Panc1 (cell line): ENCODE measurements at regions not wholly inside any gene's neighbourhood (a gene's known extent, or its start where the extent isn't known, plus 50 kb on each side); places are given as distances from the start of the nearest gene placed in this dataset.

Experiments used
- ATAC-seq: fragments of 200-7000 bp; cut with Tn5 transposase; 2 replicates; pipeline ENCODE4 v1.9.1; 2020; ENCODE audit warnings: mild to moderate bottlenecking, moderate library complexity
- BruUV-seq: library from RNA; stranded (reverse); fragments of 400-500 nt; replicated peaks from 2 replicates; lab custom pipeline; 2021; lab: Mats Ljungman, UMichigan
- CTCF ChIA-PET: fragments of 300-600 bp; sonication (Branson Sonifier 250); formaldehyde crosslinking; loops from one replicate; lab custom pipeline; 2022; ENCODE audit warnings: antibody characterized with exemption; lab: Charles Lee
- POLR2A ChIA-PET: fragments of 300-600 bp; sonication (Branson Sonifier 250); formaldehyde crosslinking; loops from one replicate; lab custom pipeline; 2022; ENCODE audit warnings: antibody characterized with exemption; lab: Charles Lee
- DNase-seq: peaks from one replicate; pipeline ENCODE4 v3.0.0-alpha.2; 2010; ENCODE audit warnings: low read depth, low spot score
- H3K27ac ChIP-seq: 2 replicates; pipeline ENCODE4 v1.5.1; 2011; ENCODE audit warnings: mild to moderate bottlenecking, low read length, inconsistent platforms
- H3K27me3 ChIP-seq: fragments of 200-500 bp; sonication (Bioruptor generic); 2 replicates; pipeline ENCODE4 v1.6.0; 2014; ENCODE audit warnings: low read length, inconsistent platforms; ENCODE audit not compliant: control insufficient read depth, insufficient read depth
- H3K36me3 ChIP-seq: fragments of 200-500 bp; sonication (Bioruptor generic); 2 replicates; pipeline ENCODE4 v1.5.1; 2014; ENCODE audit warnings: inconsistent platforms, mild to moderate bottlenecking, low read length, moderate library complexity; ENCODE audit not compliant: control insufficient read depth, insufficient read depth
- H3K4me1 ChIP-seq: 2 replicates; pipeline ENCODE4 v1.5.1; 2011; ENCODE audit warnings: inconsistent platforms, mild to moderate bottlenecking, low read length, moderate library complexity; ENCODE audit not compliant: control insufficient read depth, insufficient read depth
- H3K4me3 ChIP-seq, 2 experiments: 2 replicates each; pipeline ENCODE4 v1.5.1; 2011 to 2012; ENCODE audit warnings: low read depth in 2 of 2, low read length in 2 of 2, mild to moderate bottlenecking in 2 of 2, inconsistent platforms in 1 of 2, moderate library complexity in 1 of 2
- H3K9me3 ChIP-seq: fragments of 200-500 bp; sonication (Bioruptor generic); 2 replicates; pipeline ENCODE4 v1.5.1; 2014; ENCODE audit warnings: low read depth, mild to moderate bottlenecking, inconsistent platforms, low read length, moderate library complexity; ENCODE audit not compliant: control insufficient read depth, insufficient read depth
- CTCF ChIP-seq: fragments of 450-650 bp; IDR thresholded peaks from 2 replicates; pipeline ENCODE4 v1.5.1; 2017; ENCODE audit warnings: mild to moderate bottlenecking
- POLR2AphosphoS5 ChIP-seq: IDR thresholded peaks from 2 replicates; pipeline ENCODE4 v1.6.1; 2012; ENCODE audit warnings: mild to moderate bottlenecking, low read depth, low read length, moderate library complexity
- REST ChIP-seq, 2 experiments: IDR thresholded peaks; 2 replicates each; pipeline ENCODE4 v1.6.1; 2011 to 2012; ENCODE audit warnings: low read depth in 2 of 2, control low read depth in 1 of 2, low read length in 1 of 2, mild to moderate bottlenecking in 1 of 2, moderate library complexity in 1 of 2; ENCODE audit not compliant: insufficient read depth in 1 of 2
- SIN3A ChIP-seq: IDR thresholded peaks from 2 replicates; pipeline ENCODE4 v1.6.1; 2012; ENCODE audit warnings: low read depth, mild to moderate bottlenecking, low read length, moderate library complexity, borderline replicate concordance; ENCODE audit not compliant: insufficient read depth
- TCF7L2 ChIP-seq: IDR thresholded peaks from 2 replicates; pipeline ENCODE4 v1.6.1; 2011; ENCODE audit warnings: mild to moderate bottlenecking, low read depth, low read length, inconsistent platforms
- in situ Hi-C: cut with HindIII; loops from 2 replicates; pipeline ENCODE4 v1.10.0; 2016; ENCODE audit warnings: low sequenced_read_pairs, low pct_unique_long_range_greater_than_20kb
- intact Hi-C: fragments of 100-400 bp; cut with micrococcal nuclease; formaldehyde crosslinking; loops from one replicate; pipeline ENCODE4 v1.10.0; 2022; ENCODE audit not compliant: unreplicated experiment

GRCh38 chr2:128519517-128520215 lies 201.0 kb upstream of the HS6ST1 start:
- BruUV-seq, result no TSS peak
- ChIA-PET POLR2A (no interaction called here), CTCF (no interaction called here)
- TF ChIP-seq TCF7L2, result no peak
- TF ChIP-seq SIN3A, result no peak
- no peaks in the 10 kb centered on the region for H3K27me3 ChIP-seq
- no peaks in the 10 kb centered on the region for H3K36me3 ChIP-seq
- no peak overlapping the region for H3K27ac ChIP-seq
- intact Hi-C loops (no loop called here), in situ Hi-C loops (no loop called here)
- H3K9me3 ChIP-seq, result no peaks in the 10 kb centered on the region
- no peak for ATAC-seq
- H3K4me1 ChIP-seq, result no peaks in the 10 kb centered on the region
- DNase-seq, result no peak
- no peak overlapping the region for H3K4me3 ChIP-seq

- no peaks in the 10 kb centered on the region for H3K9me3 ChIP-seq
- H3K27me3 ChIP-seq, result no peaks in the 10 kb centered on the region
- BruUV-seq, result no TSS peak
- H3K4me3 ChIP-seq, result no peak overlapping the region
- ATAC-seq (no peak), DNase-seq (no peak)
- no peaks in the 10 kb centered on the region for H3K4me1 ChIP-seq
- no peak overlapping the region for H3K27ac ChIP-seq
- TF ChIP-seq TCF7L2 (no peak), SIN3A (no peak), CTCF (no peak), POLR2AphosphoS5 (no peak), REST (IDR thresholded peaks at IDR 0.05; ENCODE audit: insufficient read depth in 1 of 2, low read depth in 2 of 2, low read length in 1 of 2) (no peak)
- POLR2A ChIA-PET, result no interaction called here
- in situ Hi-C loops (no loop called here), intact Hi-C loops (no loop called here)
- H3K36me3 ChIP-seq, result no peaks in the 10 kb centered on the region
- CTCF ChIA-PET, result no interaction called here
Measured at GRCh38 chr2:128520340-128520739, 201.7 kb upstream of the HS6ST1 start.

- POLR2A ChIA-PET, result no interaction called here
- no peaks in the 10 kb centered on the region for H3K36me3 ChIP-seq
- no peaks in the 10 kb centered on the region for H3K9me3 ChIP-seq
- H3K27me3 ChIP-seq, result no peaks in the 10 kb centered on the region
- no TSS peak for BruUV-seq
- H3K4me1 ChIP-seq, result no peaks in the 10 kb centered on the region
- in situ Hi-C loops (no loop called here), intact Hi-C loops (no loop called here)
- H3K27ac ChIP-seq, result no peak overlapping the region
- H3K4me3 ChIP-seq, result no peak overlapping the region
- CTCF ChIA-PET, result no interaction called here
- no peak for DNase-seq
- no peak for TF ChIP-seq REST (IDR thresholded peaks at IDR 0.05; ENCODE audit: insufficient read depth in 1 of 2, low read depth in 2 of 2, low read length in 1 of 2)
- no peak for TF ChIP-seq CTCF
- TF ChIP-seq POLR2AphosphoS5, result no peak
- no peak for TF ChIP-seq TCF7L2
- TF ChIP-seq SIN3A, result no peak
- ATAC-seq, result no peak
Measured at GRCh38 chr2:128520791-128521190, 202.1 kb upstream of the HS6ST1 start.
